ENCODE measurements at regions not wholly inside any gene's neighbourhood (a gene's known extent, or its start where the extent isn't known, plus 50 kb on each side); places are given as distances from the start of the nearest gene placed in this dataset.
A peak's percentile ranks its signal among the peaks of the same experiment; 100 is the strongest.
"Not testable (repeated sequence)": the region's sequence is repeated elsewhere in the genome, so short reads cannot be mapped to it uniquely, and the experiment has no call there.

- intact Hi-C loops (cut with DNase I): no loop called here
- no peak for DNase-seq
Measured at GRCh38 chr9:73061146-73061545, 90.5 kb upstream of the ANXA1 start.

GRCh38 chr9:73059247-73059646 lies 92.4 kb upstream of the ANXA1 start:
- intact Hi-C loops (cut with DNase I): no loop called here
- DNase-seq: no peak

- DNase-seq: no peak
Measured at GRCh38 chr9:73056245-73056644, 95.4 kb upstream of the ANXA1 start.

GRCh38 chr9:73054091-73054490 lies 97.6 kb upstream of the ANXA1 start:
- intact Hi-C loops (cut with DNase I): no loop called here
- no peak for DNase-seq

More at GRCh38 chr9:73056245-73056644, 95.4 kb upstream of the ANXA1 start:
- intact Hi-C loops (cut with DNase I): no loop called here

- intact Hi-C loops (cut with DNase I): no loop called here
- DNase-seq: no peak
Measured at GRCh38 chr9:73053543-73053942, 98.1 kb upstream of the ANXA1 start.

GRCh38 chr9:73050887-73051550 lies 98.2 kb upstream of the ALDH1A1 start:
- no peak for DNase-seq
- intact Hi-C loops (cut with DNase I): no loop called here

- DNase-seq: no peak
- intact Hi-C loops (cut with DNase I): no loop called here
Measured at GRCh38 chr9:73050065-73050816, 97.4 kb upstream of the ALDH1A1 start.

GRCh38 chr9:73049280-73049679 lies 96.4 kb upstream of the ALDH1A1 start:
- no peak for DNase-seq
- intact Hi-C loops (cut with DNase I): no loop called here

GRCh38 chr9:73046769-73047168 lies 93.9 kb upstream of the ALDH1A1 start:
- intact Hi-C loops (cut with DNase I): no loop called here

GRCh38 chr9:73044776-73045175 lies 91.9 kb upstream of the ALDH1A1 start:
- DNase-seq; intact Hi-C loops (cut with DNase I): not testable (repeated sequence)

More at GRCh38 chr9:73046769-73047168, 93.9 kb upstream of the ALDH1A1 start:
- DNase-seq: no peak

- intact Hi-C loops (cut with DNase I): no loop called here
- DNase-seq: no peak
Measured at GRCh38 chr9:73042155-73042554, 89.3 kb upstream of the ALDH1A1 start.

GRCh38 chr9:73039271-73040263 lies 86.7 kb upstream of the ALDH1A1 start:
- intact Hi-C loops (cut with DNase I): no loop called here
- peak in 3 of 42 donors; percentile 26 to 34 (median 32) for DNase-seq

GRCh38 chr9:73038613-73039012 lies 85.8 kb upstream of the ALDH1A1 start:
- intact Hi-C loops (cut with DNase I): no loop called here

GRCh38 chr9:73038089-73038509 lies 85.2 kb upstream of the ALDH1A1 start:
- DNase-seq: no peak
- intact Hi-C loops (cut with DNase I): no loop called here

More at GRCh38 chr9:73038613-73039012, 85.8 kb upstream of the ALDH1A1 start:
- peak in 28 of 42 donors; percentile 2 to 65 (median 23) for DNase-seq

GRCh38 chr9:73037613-73038012 lies 84.8 kb upstream of the ALDH1A1 start:
- intact Hi-C loops (cut with DNase I): no loop called here
- DNase-seq: no peak

GRCh38 chr9:73034962-73035361 lies 82.1 kb upstream of the ALDH1A1 start:
- DNase-seq: no peak
- intact Hi-C loops (cut with DNase I): no loop called here

GRCh38 chr9:73031350-73031749 lies 78.5 kb upstream of the ALDH1A1 start:
- DNase-seq: no peak
- intact Hi-C loops (cut with DNase I): no loop called here

- DNase-seq: no peak
- intact Hi-C loops (cut with DNase I): no loop called here
Measured at GRCh38 chr9:73030370-73031030, 77.6 kb upstream of the ALDH1A1 start.

- DNase-seq: no peak
- intact Hi-C loops (cut with DNase I): no loop called here
Measured at GRCh38 chr9:73029346-73029745, 76.5 kb upstream of the ALDH1A1 start.
